ENCODE measurements at regions not wholly inside any gene's neighbourhood (a gene's known extent, or its start where the extent isn't known, plus 50 kb on each side); places are given as distances from the start of the nearest gene placed in this dataset.
"Not testable (repeated sequence)": the region's sequence is repeated elsewhere in the genome, so short reads cannot be mapped to it uniquely, and the experiment has no call there.

GRCh38 chr9:61817127-61817705 lies 627.4 kb downstream of the SPATA31A7 start:
- not testable (repeated sequence) for DNase-seq

- DNase-seq = peak; percentile 80
Observed at GRCh38 chr9:61853624-61854259, 663.9 kb downstream of the SPATA31A7 start.

- DNase-seq = not testable (repeated sequence)
Observed at GRCh38 chr9:61854260-61854640, 664.4 kb downstream of the SPATA31A7 start.

GRCh38 chr9:61856283-61856682 lies 666.4 kb downstream of the SPATA31A7 start:
- not testable (repeated sequence) for DNase-seq

- not testable (repeated sequence) for DNase-seq
Observed at GRCh38 chr9:61856858-61857453, 667.1 kb downstream of the SPATA31A7 start.

- not testable (repeated sequence) for DNase-seq
Observed at GRCh38 chr9:61857709-61858351, 668.0 kb downstream of the SPATA31A7 start.

- peak; percentile 40 for DNase-seq
Observed at GRCh38 chr9:61862431-61862971, 672.7 kb downstream of the SPATA31A7 start.

GRCh38 chr9:61864463-61864862 lies 674.6 kb downstream of the SPATA31A7 start:
- not testable (repeated sequence) for DNase-seq

- DNase-seq = not testable (repeated sequence)
Observed at GRCh38 chr9:61868965-61869364, 679.1 kb downstream of the SPATA31A7 start.

- DNase-seq = not testable (repeated sequence)
Observed at GRCh38 chr9:61872329-61872728, 682.5 kb downstream of the SPATA31A7 start.

All from activated T-cell treated with anti-CD3 and anti-CD28 coated beads for 4 hours (primary cell).